GM18517 (cell line): ENCODE measurements at regions not wholly inside any gene's neighbourhood (a gene's known extent, or its start where the extent isn't known, plus 50 kb on each side); places are given as distances from the start of the nearest gene placed in this dataset.
"Not testable (repeated sequence)": the region's sequence is repeated elsewhere in the genome, so short reads cannot be mapped to it uniquely, and the experiment has no call there.

Source experiments
- ATAC-seq: cut with Tn5 transposase; IDR thresholded peaks from one replicate; pipeline ENCODE4 v1.9.1; 2021; ENCODE audit warnings: mild to moderate bottlenecking, moderate library complexity; ENCODE audit not compliant: unreplicated experiment

DNA sequence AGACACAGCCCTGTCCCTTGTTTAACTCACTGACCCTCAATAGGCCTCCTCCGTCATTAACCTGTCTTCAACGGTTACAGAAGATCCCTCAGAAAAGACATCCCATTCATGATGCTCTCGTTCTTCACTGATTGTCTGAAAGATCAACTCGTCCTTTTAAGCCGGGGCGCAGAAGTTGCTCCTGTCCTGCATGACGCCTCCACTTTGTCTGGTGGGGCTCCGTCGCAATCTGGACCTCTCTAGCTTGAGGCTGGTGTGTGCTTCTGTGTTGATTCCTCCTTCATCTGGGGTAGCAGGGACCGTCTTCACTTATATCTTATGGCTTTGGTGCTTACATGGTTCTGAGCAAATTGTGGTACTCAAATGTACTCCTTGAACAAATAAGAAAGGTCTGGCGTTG is 766.0 kb upstream of the PCDH9 start:
- ATAC-seq: no peak

DNA sequence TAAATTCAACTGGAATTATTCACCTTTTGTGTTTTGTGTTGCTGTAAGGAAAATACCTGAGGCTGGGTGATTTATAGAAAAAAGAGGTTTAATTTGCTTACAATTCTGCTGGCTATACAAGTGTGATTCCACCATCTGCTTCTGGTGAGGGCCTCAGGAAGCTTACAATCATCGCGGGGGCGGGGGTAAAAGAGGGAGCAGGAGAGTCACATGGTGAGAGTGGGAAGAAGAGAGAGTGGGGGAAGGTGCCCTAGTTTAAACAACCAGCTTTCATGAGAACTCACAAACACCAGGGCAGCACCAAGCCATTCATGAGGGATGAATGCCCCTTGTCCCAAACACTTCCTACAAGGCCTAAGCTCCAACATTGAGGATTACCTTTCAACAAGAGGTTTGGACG is 760.7 kb upstream of the PCDH9 start:
- ATAC-seq: no peak

DNA sequence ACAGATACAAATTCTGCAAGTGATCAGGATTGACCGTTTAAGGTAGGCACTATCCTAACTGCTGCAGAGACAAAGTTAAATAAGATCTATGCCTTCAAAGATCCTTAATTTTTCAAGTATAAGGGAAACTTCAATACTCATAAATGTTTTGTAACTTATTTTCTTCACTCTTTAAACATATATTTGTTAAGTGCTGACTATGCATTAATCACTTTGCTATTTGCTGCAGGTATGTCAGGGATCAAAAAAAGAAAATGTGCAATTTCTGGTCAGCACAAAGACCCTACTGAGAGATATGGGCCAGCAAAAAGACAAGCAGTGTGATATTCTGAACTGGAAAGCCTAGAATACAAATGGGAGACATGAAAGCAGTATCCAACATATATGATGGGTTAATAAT is 756.1 kb upstream of the PCDH9 start:
- ATAC-seq: no peak

GRCh38 chr13:67977066-67977465 is 746.9 kb upstream of the PCDH9 start:
- ATAC-seq: no peak

GRCh38 chr13:67971291-67971690 is 741.2 kb upstream of the PCDH9 start:
- no peak for ATAC-seq

- ATAC-seq: no peak
These were observed 736.9 kb upstream of the PCDH9 start for GRCh38 chr13:67967031-67967430.

DNA sequence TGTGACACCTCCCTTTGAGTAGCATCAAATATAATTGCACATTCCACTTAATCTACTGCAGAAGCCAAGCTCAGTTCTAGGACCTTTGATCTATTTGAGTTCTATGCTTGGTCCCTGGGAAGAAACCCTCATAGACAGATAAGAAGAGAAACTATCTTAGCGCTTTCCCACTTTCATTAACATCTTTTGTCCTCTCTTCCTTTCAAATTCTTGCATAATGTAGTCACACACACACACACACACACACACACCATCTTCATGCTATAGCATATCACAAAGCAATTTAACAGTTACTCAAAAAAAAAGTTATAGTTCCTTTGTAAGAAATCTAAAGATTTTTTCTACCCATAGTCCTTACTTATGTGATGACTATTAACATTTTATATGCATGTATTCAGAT is 735.9 kb upstream of the PCDH9 start:
- ATAC-seq: no peak

DNA sequence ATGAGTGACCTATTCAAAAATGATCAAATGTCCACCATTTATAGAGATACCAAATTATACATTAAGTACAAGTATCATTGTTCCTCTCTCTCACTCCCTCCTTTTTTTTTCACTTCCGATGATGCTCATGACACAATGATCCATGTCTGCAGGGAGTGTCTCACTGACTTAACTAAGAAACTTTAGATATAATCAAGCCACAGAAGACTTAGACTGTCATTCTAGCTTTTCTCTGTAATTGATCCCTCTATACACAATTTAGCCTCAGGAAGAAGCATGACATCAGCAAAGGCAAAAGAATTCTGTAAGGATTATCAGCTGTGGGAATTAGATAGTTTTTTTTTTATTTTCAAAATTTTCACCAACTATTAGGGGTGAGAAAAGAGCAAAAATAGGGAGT is 734.9 kb upstream of the PCDH9 start:
- ATAC-seq: no peak

DNA sequence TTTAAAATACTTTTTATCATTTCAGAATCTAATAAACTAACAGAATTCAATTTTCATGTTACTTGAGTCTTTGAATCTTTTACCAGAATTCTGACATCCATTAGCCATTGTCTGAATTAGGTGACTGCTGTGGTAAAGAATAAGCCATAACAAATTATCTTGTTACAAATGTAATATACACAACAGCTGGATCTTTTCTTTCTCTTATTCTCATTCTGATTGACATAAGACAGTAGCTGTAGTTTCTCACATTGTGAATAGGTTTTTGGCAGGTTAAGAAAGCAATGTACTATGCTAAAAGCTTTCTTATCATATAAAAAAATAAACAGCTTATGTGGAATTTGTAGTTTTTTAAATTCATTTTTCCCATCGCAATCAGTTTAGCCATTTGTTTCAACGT is 734.0 kb upstream of the PCDH9 start:
- no peak for ATAC-seq

GRCh38 chr13:67961331-67961730 is 731.2 kb upstream of the PCDH9 start:
- no peak for ATAC-seq

DNA sequence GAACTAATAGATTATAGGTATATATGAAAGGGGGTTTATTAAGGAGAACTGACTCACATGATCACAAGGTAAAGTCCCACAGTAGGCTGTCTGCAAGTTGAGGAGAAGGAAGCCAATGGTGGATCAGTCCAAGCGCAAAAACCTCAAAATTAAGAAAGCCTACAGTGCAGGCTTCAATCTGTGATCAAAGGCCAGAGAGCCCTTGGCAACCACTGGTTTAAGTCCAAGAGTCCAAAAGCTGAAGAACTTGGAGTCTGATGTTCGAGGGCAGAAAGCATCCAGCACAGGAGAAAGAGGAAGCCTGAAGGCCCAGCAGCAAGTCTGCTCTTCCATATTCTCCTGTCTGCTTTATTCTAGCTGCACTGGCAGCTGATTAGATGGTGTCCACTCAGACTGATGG is 721.3 kb upstream of the PCDH9 start:
- no peak for ATAC-seq

DNA sequence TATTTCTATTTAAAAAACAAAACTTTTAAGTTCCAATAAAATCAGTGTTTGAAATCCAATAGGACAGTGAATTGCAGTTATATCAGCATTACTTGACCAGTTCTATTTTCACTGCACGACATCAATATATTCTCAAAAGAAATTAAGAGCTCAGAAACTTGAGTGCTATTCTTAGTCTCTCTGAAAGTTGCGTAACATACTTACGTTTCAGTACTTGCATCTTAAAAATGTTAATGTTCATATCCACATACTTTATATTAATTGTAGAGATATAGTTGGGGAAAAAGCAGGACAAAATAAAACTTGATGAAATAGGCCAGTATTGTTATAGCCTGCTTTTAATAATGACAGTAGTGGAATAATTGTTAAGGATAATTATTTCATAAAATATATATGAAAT is 720.5 kb upstream of the PCDH9 start:
- ATAC-seq: no peak

DNA sequence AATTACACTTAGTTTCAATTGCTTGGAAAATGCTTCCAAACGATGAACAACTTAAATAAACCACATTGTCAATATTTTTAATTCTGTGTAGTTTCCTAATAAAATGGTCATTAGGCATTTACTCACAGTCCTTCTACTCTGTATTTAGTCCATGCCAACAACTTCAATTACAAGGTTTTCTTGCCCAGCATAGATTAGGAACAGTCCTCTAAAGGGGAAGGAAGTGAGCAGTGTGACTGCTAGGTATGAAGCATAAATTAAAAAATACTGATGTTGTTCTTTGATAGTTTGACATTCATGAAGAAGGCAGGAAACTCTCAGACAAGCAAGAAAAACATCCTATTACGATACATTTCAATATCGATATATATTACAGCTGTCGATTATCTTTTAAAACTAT is 716.0 kb upstream of the PCDH9 start:
- no peak for ATAC-seq

DNA sequence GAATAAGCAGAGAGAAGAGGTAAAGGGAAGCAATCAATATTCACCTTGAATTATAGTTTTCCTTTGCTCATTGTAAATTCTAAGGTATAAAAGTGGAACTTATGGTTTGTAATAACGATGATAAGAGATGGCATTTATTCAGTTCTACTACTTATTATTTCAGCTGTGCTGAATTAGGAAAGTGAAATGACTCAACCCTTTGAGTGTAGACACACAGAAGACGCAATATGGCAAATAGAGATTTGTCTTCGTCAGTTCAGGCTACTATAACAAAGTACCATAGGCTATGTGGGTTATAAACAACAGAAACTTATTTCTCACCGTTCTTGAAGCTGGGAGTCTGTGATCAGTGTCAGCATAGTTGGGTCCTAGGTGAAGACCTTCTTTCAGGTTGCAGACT is 713.0 kb upstream of the PCDH9 start:
- no peak for ATAC-seq

GRCh38 chr13:67935626-67936025 is 705.5 kb upstream of the PCDH9 start:
- ATAC-seq: no peak

GRCh38 chr13:67934617-67935330 is 704.6 kb upstream of the PCDH9 start:
- no peak for ATAC-seq

DNA sequence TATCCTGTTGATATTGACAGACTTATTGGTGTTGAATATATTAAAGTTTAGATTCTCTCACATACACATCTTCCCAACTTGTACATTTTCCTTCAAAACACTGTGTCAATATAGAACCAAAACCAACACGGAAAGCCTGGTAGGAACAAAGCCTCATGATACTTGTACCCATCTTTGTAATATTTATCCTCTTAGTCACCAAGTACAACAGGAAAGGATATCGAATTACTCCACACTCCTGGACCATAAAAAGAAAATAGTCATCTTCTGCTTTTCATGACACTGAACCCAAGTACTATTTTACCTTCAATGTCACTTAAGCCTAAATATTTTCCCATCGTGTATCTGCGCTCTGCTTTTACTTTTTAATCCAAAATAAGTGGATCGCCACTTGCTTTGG is 702.9 kb upstream of the PCDH9 start:
- ATAC-seq: no peak

DNA sequence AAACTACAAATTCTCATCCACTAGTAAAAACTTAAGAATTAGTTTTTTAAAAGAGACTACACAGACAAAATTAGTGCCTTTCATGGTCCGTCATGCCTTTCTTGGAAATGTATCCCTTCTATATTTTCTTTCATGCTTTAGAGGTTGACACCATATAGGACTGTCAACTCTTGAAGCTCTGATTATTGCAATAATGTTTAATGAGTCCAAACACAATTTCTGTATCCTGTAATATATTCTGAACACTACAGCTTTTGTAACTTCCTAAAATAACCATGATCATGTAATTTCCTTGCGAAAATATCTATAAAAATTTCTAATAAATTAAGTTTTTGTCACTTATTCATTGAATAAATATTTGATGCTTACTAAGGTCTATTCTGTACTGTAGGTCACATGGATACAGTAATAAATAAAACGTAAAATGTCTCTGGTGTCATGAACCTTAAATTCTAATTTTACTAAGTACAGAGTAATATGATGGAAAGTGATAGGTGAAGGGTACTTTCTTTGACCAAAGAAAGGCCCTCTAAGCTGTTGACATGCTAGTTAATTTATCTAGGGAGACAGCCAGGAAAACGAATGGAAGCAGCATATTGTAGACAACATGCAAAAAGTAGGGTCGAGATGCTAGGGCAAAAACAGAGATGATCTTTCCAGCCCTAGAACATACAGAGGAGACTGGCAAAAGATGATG is 687.3 kb upstream of the PCDH9 start:
- ATAC-seq: no peak

DNA sequence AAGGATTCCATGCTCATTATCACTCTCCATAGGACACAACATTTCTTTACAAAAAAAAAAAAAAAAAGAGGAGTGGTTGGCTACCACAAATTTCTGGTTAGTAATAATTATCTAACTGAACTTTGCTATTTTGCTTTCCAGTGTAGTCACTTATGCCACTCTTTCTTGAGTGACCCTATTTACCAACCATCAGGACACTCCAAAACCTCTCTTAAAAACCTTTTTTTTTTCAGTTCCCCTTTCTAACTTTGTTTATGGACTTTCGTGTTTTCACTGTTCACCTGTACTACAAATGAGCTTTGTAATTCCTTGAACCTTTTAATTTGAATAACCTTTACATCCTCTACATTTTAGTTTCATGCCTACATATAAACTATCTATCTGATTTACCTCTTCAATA is 686.5 kb upstream of the PCDH9 start:
- ATAC-seq: no peak

DNA sequence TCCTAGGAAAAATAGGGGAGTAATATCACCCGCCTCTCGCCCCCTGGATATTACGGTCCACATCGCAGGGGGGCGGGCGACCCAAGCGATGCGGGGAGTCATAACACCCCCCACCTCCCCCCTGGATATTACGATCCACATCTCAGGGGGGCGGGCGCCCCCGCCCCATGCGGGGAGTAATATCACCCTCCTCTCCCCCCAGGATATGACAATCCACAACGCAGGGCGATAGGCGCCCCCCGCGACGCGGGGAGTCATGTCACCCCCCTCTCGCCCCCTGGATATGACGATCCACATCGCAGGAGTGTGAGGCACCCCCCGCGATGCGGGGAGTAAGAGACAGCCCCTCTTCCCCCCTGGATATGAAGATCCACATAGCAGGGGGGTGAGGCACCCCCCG is 684.4 kb upstream of the PCDH9 start:
- ATAC-seq: no peak

DNA sequence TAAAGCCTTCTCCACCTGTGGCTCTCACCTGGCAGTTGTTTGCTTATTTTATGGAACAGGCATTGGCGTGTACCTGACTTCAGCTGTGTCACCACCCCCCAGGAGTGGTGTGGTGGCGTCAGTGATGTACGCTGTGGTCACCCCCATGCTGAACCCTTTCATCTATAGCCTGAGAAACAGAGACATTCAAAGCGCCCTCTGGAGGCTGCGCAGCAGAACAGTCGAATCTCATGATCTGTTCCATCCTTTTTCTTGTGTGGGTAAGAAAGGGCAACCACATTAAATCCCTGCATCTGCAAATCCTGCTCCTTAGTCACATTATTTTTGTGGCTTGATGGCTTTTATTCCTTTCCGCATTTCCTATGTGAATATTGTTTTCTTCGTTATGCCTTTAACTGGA is 672.8 kb upstream of the PCDH9 start:
- not testable (repeated sequence) for ATAC-seq

DNA sequence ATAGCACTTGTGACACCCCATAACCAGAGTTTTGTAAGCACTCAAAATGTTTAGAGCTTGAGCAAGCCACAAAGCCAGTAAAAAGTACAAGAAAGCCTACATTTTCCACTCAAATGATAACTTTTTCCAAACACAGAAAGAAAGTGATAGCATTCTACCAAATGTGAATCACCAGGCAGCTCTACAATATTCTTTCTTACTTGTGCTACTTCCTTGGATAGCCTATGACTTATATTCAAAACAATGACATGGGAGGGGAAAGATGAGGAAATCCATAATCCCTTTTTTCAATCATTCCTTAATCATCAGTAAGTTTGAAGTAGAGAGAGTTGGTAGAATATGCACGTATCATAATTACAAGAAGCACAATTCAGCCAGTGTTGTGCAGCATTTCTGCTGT is 650.8 kb upstream of the PCDH9 start:
- ATAC-seq: no peak

DNA sequence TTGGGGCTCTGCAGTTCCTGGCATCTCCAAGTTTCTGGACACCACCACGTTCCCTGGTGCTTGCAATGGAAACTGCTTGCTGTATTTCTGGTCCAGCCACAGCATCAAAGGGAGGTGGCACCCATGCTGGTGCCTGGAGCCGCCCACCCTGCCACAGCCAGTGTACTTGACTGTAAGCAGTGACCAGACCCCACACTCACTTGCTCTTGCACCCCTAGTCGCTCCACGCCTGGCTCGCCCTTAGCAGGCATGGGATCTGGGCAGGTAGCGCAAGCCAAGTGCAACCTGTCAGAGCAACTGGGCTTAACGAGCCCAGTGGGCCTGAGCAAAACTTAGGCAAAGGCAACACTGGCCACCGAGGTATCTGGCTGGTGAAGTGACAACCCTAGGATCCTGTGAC is 648.2 kb upstream of the PCDH9 start:
- no peak for ATAC-seq
